Peyer's patch (tissue), 4 donors: ENCODE measurements at regions not wholly inside any gene's neighbourhood (a gene's known extent, or its start where the extent isn't known, plus 50 kb on each side); places are given as distances from the start of the nearest gene placed in this dataset.

Source experiments
- POLR2A ChIP-seq, 2 donors: fragments of 450-650 bp; IDR thresholded peaks; one replicate each; pipeline ENCODE4 v1.5.1; 2017; ENCODE audit warnings: antibody characterized with exemption in 2 of 2, mild to moderate bottlenecking in 2 of 2, moderate library complexity in 2 of 2
- TF ChIP-seq, protein P1 (sequence below), 6 experiments: fragments of 450-650 bp in 4 of 6; fragments of 200-600 bp in 2 of 6; sonication (generic) in 1 of 6; IDR thresholded peaks; one replicate each; pipeline ENCODE4 v1.5.1; 2017 to 2019; ENCODE audit warnings: antibody characterized with exemption in 6 of 6, mild to moderate bottlenecking in 3 of 6, moderate library complexity in 1 of 6

DNA sequence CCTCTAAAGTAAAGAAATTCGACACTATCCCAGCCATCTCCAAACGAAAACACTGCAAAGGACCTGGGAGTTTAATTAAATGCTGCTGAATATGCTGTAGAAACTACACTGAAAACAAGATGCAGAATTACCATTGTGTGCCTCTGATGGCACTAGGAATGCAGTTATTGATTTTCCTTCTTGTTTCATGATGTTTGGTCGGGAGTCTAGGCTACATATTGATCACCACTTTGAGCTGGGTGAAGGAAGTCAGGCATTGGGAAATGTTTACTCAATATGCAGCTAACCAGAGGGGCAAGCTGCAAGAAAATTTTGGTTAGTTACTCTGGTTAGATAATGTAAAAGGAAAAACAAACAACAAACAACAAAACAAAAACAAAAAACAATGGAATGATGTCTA lies 650.7 kb upstream of the GALNTL6 start:
- TF ChIP-seq, protein P1, sequence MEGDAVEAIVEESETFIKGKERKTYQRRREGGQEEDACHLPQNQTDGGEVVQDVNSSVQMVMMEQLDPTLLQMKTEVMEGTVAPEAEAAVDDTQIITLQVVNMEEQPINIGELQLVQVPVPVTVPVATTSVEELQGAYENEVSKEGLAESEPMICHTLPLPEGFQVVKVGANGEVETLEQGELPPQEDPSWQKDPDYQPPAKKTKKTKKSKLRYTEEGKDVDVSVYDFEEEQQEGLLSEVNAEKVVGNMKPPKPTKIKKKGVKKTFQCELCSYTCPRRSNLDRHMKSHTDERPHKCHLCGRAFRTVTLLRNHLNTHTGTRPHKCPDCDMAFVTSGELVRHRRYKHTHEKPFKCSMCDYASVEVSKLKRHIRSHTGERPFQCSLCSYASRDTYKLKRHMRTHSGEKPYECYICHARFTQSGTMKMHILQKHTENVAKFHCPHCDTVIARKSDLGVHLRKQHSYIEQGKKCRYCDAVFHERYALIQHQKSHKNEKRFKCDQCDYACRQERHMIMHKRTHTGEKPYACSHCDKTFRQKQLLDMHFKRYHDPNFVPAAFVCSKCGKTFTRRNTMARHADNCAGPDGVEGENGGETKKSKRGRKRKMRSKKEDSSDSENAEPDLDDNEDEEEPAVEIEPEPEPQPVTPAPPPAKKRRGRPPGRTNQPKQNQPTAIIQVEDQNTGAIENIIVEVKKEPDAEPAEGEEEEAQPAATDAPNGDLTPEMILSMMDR (IDR thresholded peaks at IDR 0.05), result no peak
- no peak for TF ChIP-seq POLR2A (IDR thresholded peaks at IDR 0.05)
